HG03095 (cell line): ENCODE measurements at regions not wholly inside any gene's neighbourhood (a gene's known extent, or its start where the extent isn't known, plus 50 kb on each side); places are given as distances from the start of the nearest gene placed in this dataset.

Experiments used
- ATAC-seq: cut with Tn5 transposase; IDR thresholded peaks from one replicate; pipeline ENCODE4 v1.9.1; 2021; ENCODE audit warnings: moderate library complexity; ENCODE audit not compliant: unreplicated experiment

DNA sequence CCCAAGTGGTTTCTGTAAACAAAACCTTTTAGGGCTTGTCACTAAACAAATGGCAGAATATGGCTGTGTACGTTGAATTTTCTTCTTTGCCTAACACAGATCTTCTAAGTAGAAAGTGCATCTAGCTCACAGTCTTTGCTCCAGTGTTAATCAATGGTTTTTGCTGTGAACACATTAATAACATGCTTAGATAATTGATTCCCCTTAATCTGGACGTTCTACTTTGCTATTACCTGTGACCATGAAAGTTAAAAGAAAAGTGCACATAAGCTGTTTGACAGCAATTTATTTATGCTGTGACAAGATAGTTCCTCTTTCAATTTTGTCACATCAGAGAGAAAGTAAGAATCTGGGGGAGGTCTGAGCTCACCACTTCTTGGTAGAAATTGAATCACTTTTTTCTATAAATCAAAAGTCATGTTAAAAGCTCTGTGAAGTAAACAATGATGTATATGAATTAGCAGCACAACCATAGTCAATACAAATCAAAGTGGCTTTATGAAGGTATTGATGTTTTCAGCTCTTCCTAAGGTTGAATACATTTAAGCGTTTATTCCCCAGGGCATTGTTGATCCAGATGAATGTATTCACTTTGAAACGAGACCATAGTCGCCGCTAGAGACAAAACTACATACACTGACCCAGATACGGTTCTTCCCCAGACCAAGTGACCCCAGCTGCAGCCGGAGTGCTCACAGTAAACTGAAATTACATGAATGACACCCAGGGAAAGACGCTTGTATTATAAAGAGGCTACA is 174.6 kb upstream of the ZNF608 start:
- peak; percentile 88 for ATAC-seq

DNA sequence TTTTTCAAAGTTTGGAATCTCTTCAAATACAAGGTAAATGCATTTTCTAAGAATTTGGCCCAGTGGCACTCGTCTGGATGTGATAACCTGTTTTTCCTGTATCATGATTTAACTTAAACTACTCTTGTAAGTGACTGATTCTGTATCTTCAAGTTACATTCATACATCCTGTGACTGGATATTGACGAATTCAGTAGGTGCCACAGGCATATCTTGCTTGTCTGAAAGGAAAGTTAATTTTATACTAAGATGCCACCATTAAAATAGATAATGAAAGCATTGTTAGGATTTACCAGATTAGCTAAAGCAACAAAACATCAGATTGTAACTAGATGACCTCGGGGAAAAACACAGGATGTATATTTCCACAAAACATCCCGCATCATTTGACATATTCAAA is 175.3 kb upstream of the ZNF608 start:
- peak; percentile 11 for ATAC-seq

DNA sequence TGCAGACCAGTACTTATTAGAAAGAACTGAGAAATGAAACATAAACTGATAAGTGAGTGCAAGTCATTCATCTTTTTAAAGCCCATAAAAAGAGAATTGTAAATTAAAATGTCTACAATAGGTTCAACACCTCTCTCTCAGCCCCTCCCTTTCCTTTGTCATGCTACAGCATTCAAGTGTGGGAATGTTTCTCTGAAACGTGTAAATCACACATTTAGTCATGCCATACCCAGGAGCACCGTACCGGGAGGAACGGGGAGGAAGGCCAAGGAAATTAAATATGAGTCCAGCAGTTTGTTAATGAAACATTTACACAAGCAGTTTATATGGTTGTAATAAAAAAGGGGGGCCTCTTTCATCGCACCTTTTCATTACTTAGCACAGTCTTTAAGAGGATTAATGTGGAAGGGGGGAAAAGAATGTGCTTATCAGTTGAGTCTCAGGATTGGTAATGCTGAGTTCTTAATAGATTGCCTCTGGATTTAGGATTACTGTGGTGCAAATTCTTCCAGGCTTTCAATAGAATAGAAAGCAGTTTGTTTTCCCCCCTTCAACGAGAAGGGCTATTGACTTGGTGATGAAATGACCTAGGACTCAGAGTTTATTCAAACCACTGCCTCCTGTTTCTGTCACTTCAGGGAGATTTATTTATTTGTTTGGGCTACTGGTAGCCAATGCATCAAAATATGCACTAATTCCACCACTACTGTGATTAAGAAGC is 176.0 kb upstream of the ZNF608 start:
- no peak for ATAC-seq

DNA sequence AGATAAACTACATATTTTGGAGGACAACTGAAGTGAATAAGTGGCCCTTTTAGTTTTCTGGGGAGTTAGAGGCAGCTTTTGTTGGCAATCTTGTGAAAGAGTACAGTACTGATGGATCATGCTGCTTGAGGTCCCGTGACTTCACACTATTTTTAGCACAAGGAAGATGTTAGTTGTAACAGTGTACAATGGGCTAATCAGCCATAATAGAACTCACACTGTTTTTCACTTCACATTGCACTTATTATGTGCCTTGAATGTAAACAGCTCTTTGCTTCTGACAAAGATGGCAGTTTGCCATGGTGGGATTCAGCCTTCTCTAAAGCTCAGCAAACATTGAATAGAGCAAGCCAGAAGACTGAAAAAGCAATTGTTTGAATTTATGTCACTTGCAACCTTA is 176.7 kb upstream of the ZNF608 start:
- no peak for ATAC-seq

DNA sequence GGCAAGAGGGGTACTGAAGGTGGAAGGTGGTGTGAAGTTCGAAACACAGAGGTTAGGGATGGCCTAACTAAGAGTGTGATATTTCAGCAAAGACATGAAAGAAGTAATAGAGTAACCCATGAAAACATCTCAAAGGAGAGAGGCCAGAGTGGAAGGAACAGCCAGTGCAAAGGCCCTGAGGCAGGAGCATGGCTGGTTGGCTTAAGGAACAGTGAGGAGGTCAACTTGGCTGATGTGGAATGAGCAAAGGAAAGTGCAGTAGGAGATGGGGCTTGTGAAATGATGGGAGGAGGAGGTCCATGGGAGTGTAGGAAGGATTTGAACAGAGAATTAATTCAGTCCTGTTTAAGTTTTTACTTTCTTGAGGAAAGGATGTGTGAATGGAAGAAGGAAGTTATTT is 178.3 kb upstream of the ZNF608 start:
- no peak for ATAC-seq

DNA sequence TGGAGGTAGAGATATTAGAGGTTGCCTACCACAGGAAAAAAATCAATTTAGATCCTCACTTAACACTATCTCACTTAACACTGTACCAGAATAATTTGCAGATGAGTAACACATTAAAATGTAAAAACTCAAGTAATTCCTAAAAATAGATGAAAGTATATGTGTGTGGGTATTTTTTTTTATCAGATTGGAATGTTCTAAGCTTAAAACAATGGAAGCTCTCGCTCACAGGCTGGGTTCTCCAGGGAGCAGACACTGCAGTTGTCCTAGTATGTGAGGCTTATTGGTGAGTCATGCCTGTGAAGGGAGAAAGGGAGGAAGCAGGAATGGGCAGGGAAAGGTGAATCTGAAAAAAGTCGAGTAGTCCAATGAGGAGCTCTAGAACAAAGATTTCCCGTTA is 181.3 kb upstream of the ZNF608 start:
- no peak for ATAC-seq

DNA sequence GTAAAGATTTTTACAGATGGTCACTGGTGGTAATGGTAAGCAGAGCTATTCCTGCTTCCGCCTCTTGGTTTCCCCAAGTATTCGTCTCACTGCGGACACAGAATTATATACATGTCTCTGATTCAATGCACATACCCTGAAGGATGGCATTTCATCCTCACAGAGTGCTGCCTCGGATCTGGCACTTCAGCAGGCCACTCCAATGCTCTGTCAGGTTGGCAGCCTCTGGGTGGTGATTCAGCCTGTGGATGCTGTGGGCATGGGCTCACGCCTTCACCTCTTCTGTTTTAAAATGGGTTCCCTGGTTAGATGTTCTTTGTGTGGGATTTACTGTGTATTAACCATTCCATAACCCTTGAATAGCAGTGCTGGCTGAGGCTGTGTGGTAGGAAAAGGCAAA is 182.6 kb upstream of the ZNF608 start:
- no peak for ATAC-seq

DNA sequence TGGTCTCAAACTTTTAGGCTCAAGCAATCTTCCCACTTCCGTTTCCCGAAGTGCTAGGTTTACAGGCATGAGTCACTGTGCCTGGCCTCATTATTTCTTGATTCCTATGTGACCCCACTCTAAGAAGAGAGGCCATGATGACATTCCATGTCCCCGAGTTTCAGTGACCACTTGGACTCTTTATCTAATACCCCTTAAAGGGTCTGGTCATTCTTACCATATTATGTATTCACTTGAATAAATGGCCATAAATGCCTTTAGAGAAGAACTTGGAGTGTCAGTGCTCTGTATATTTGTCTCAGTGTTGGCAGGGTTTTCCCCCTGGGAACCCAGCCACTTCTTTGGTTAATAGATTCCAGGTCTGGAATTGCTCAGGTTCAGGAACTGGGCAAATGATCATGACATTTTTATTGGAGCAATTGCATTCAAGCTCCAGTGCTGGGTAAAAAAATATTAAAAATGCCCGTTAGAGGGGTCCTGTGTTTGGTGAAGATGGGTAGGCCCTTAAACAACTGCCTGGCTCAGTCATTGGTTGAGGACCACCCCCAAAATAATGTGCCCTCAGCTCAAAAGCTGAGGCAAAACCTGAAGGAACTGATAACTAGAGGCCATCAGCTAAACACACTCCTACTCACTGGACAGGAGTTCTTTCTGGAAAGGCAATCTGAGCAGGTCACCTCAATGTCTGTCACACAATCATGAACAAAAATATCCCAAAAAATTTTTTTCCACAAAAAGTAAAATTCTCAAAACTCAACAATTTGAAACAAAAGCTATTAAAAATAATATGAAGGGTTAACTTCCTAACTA is 186.6 kb upstream of the ZNF608 start:
- no peak for ATAC-seq

DNA sequence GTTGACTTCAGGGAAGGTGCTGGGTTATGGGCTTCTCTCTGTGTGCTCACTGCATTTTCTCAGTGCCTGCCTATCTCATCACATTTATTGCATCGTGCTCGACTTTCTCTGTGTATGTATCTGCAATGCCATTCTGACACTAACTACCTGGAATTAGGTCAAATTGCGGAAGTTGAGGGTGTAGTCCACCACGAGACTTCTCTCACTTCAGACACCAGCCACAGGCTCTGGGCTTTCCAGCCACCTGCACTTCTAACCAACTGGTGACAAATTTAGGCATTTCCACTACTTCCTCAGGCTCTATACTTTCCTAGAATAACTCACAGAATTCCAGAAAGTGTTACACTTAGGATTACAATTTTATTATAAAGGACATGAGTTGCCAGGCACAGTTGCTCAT is 188.6 kb upstream of the ZNF608 start:
- peak; percentile 72 for ATAC-seq

DNA sequence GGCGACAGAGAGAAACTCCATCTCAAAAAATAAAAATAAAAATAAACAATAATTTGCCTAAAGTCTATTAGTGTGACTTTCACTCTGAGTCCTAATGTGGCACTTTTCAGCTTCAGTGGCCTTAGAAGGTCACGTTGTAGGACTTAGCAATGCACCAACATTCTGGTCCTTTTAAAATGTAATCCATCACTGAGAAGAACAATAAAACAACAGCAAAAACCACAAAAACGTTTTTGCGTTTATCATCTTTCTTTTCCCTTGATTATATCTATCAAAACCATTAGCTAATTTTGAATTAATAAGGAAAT is 190.1 kb upstream of the ZNF608 start:
- peak; percentile 35 for ATAC-seq

DNA sequence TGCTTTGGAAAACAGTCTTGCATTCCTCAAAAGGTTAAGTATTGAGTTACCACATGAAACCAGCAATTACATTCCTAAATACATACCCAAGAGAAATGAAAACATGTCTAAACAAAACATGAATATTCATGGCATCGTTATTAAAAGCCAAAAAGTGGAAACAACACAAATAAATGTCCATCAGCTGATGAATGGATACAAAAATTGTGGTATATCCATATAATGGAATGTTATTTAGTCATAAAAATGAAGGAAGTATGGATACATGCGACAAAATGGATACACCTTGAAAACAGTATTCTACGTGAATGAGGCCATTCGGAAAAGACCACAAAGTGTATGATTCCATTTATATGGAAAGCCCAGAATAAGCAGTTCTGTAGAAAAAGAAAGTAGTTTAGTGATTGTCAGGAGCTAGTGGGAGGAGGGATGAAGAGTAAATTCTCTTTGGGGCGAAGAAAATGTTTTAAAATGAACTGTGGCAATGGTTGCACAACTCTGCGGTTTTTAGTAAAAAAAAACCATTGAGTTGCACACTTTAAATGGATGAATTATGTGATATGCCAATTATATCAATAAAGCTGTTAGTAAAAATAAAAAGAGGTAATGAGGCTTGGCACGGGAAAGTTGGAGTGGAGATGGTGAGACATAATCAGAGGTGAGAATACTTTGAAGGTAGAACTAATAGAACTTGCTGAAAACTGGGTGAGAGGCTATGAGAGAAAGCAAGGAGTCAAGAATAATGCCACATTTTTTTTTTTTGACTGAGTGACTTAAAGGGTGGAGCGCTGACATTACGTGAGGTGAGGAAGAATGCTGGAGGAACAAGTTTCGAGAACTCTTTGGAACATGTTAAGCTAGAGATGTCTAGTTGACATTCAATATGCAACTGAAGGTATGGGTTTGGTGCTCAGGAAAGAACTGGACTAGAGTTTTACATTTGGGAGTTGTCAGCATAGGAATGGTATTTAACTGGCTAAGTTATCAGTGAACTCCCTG is 194.9 kb upstream of the ZNF608 start:
- no peak for ATAC-seq

DNA sequence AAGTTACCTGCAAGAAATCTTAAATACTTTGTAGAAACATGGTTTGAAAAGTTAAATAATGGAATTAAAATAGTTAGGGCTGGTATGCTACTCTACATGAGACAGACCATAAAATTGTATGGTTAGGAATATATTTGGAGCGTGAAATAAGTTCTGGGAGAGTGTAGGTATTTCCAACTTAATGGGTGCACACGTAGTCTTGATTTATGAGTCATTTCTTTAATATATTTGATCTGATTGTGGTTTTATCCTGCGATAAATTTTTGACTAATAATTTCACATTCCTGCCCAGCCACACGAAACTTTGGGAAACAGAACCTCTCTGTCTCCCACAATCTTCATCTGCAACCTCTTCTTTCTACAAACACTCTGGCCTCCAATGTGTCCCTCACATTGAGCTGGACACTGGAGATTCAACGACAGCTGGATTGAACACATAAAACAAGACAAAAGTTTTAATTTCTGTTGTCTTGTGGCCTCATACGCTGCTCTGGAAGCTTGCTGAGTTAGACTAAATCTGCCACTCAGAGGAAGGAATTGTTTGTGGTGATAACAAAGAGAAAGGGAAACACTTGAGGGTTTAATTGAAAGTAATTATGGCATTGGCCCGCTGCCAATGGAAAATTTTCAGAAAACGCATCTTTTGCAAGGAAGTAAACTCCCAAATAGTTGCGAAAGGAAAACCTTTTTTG is 201.8 kb upstream of the ZNF608 start:
- ATAC-seq: no peak

DNA sequence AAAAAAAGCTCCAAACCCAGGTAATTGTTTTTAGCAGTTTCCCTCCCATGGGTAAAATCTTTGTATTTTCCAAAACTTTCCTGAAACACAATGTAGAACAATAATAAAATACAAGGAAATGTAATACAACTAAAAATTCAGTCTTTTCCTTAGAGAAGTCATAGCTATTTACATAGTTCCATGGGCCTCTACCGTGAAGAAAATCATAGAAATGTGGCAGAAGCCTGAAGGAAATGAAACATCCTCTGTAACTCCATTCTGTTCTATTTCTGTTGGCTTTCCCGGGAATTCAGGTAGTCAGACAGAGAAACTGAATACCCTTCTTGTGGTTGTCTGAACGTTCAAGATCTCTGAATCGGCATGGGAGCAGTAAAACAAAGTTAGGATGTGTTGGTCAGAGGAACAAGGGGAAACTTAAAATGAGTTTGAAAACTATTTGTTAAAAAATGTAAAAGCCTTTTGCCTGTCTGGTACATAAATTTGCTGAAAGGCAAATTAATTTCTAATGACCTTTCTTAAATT is 202.4 kb upstream of the ZNF608 start:
- ATAC-seq: no peak

DNA sequence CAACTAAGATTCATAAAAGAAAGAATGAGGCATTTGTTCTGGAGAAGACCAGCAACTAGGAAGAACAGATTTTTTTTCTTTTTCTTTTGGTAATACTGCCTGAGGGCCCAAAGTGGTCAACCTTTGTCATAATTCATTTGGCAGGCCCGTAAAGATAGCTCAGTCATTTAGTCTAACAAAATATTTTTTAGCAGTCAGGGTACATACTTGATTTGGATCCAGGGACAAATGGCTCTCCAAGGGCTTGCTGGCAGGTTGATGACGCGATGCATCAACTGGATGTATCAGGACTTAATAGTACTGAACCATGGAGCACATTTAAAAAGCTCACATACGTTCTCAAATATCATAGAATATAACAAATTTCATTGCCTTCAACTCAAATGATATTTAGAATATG is 203.4 kb upstream of the ZNF608 start:
- no peak for ATAC-seq

DNA sequence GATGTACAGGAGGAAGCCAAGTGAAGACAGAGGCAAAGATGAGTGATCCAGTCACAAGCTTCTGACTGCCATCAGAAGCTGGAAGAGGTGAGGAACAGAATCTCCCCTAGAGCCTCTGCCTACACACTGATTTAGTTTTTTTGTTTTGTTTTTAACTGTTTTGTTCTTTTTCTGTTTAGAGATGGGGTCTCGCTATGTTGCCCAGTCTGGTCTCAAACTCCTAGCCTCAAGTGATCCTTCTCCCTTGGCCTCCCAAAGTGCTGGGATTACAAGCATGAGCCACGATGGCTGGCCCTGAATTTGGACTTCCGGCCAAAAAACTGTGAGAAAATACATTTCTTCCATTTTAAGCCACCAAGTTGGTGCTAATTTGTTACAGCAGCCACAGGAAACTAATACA is 204.7 kb upstream of the ZNF608 start:
- no peak for ATAC-seq

DNA sequence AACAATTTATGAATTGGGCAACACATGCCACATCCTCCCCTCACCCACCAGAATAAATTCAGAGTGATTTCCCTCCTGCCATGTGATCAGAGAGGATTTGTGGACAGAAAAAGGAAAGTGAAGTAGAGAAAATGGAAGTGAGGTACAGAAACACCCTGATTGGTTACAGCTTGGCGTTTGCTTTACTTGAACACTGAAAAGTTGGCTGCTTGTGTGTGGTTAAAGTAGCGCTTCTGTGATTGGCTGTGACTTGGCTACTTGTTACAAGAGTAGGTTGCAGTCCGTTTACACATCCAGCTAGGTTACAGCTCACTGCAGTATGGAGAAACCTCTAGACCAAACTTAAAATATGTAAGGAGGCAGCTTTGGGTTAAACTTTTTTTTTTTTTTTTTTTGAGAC is 205.2 kb upstream of the ZNF608 start:
- peak; percentile 66 for ATAC-seq

DNA sequence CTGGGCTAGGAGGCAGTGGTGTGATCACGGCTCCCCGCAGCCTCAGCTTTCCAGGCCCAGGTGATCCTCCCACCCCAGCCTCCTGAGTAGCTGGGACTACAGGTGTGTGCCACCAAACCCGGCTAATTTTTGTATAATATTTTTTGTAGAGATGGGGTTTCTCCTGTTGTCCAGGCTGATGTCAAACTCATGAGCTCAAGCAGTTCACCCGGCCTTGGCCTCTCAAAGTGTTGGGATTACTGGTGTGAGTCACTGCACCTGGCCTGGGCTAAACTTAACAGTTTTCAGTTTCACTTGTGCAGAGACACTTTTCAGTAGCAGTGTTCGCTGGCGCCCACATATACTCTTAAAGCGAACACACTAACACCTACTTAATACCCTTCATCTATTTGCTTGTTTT is 205.6 kb upstream of the ZNF608 start:
- peak; percentile 94 for ATAC-seq

DNA sequence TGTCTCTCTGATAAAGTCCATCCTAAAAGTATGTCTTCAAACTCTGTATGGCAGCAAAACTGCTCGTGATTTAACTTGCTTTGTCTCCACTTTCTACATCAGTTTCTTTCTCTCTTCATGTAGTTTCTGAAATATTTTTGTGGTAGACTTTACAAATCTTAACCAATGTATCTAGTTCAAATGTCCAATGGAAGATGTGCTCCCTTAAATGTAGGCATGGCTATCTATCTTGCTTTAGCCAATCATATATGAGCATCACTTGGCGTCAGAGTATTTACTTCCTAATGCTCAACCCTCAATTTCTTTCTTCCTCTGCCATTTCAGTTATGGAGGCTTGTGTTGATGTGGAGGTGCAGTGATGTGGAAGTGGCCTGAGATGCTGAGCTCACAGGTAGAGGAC is 206.1 kb upstream of the ZNF608 start:
- peak; percentile 44 for ATAC-seq

DNA sequence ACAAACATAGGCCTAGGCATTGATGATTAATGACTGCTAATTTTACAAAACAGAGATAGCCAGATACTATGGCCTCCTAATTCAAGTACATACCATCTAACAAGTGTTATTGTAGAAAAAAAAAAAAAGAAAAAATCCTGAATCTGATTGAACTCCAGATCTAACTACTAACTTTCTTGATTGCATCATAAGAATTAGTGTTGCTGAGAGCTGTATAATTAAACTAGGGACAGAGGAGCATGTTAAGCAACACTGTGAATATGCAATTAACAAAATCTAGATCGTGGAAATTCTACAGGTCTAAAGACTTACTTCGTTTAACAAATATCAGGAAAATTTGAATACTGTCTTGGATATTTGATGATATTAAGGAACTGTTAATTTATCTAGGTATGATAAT is 208.3 kb upstream of the ZNF608 start:
- no peak for ATAC-seq

DNA sequence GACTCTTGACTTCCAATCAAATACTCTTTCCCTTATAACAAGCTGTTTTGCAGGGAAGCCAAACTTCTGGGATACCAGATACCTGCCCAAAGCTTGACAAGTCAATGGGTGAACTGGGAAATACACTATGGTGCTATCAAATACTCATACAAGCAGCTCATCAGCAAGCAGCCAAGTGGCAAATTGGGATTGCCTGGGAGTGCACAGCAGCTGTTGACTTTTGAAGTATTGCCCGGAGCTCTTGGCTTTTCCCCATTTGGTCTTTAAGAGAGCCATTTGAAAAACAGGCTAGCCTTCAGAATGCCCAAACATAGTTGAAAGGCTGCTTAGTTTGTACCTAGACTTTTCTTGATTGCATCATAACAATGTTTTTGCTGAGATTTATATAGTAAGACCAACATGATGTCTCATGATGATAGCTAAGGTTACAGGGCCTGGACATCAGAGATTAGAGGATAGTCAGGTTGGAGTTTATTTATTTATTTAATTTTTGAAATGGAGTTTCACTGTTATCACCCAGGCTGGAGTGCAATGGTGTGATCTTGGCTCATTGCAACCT is 210.1 kb upstream of the ZNF608 start:
- ATAC-seq: no peak
